Activated CD4-positive, alpha-beta T cell treated with anti-CD3 and anti-CD28 coated beads for 48 hours (primary cell): ENCODE measurements at regions not wholly inside any gene's neighbourhood (a gene's known extent, or its start where the extent isn't known, plus 50 kb on each side); places are given as distances from the start of the nearest gene placed in this dataset.
"Not testable (repeated sequence)": the region's sequence is repeated elsewhere in the genome, so short reads cannot be mapped to it uniquely, and the experiment has no call there.

Source experiments
- DNase-seq: peaks from one replicate; pipeline ENCODE4 v3.0.0-alpha.2; 2020

DNA sequence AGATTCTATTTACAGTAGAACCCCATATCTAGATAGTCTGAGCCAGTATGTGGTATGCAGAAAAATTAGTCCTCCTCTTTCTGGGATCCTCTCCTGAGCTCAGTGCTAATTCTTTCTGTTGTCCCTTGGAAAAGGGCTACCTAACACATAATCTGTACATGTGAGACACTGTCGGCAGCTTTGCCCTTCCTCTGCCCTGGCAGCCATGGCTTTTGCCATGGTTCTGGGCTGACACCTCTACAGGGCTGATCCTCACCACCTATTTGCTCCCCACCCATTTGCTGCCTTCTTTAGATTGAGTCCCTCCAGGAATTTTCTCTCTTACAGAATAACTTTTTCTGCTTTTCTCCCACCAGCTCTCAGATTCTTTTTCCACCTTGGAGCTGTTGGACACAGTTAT is 64.7 kb upstream of the MAP9 start:
- no peak for DNase-seq

DNA sequence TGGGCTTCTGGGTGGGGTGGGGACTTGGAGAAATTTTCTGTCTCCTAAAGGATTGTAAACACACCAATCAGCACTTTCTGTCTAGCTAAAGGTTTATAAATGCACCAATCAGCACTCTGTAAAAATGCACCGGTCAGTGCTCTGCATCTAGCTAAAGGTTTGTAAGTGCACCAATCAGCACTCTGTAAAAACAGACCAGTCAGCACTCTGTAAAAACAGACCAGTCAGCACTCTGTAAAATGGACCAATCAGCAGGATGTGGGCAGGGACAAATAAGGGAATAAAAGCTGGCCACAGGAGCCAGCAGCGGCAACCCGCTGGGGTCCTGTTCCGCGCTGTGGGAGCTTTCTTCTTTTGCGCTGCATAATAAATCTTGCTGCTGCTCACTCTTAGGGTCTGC is 63.0 kb upstream of the MAP9 start:
- not testable (repeated sequence) for DNase-seq

DNA sequence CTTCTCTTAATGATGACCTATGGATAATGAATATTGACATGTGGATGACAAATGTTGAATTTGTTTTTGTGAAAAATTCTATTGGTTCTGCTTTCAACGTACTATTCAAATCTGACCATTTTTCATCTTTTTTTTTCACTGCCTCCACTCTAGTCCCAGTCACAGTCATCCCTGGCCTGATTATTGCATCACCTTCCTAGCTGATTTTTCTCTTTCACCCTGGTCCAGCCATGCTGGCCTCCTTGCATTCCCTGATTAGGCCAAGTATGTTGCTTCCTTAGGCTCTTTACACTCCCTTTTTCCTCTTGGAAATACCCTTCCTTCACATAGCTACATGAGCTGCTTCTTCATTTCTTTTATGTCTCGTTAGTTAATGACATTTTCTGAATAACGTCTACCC is 58.1 kb upstream of the MAP9 start:
- no peak for DNase-seq

DNA sequence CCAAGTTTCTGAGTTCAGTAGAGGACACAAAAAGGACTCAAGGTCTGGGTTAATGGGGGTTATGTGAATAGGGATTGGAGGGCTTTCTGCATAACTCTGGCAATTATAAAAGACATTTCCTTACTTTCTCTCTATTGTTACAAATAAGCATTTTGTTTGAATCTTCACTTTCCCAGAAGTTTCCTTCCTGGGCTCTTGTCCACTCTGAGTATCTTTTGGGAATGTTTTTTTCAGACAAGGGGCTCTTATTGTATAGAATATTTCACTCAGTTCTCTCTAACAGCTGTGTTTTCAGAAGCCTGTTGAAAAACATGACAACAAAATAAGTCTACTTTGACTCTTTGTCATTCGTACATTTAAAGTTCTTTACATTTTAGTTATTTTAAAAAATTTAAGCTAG is 57.6 kb upstream of the MAP9 start:
- DNase-seq, result no peak

DNA sequence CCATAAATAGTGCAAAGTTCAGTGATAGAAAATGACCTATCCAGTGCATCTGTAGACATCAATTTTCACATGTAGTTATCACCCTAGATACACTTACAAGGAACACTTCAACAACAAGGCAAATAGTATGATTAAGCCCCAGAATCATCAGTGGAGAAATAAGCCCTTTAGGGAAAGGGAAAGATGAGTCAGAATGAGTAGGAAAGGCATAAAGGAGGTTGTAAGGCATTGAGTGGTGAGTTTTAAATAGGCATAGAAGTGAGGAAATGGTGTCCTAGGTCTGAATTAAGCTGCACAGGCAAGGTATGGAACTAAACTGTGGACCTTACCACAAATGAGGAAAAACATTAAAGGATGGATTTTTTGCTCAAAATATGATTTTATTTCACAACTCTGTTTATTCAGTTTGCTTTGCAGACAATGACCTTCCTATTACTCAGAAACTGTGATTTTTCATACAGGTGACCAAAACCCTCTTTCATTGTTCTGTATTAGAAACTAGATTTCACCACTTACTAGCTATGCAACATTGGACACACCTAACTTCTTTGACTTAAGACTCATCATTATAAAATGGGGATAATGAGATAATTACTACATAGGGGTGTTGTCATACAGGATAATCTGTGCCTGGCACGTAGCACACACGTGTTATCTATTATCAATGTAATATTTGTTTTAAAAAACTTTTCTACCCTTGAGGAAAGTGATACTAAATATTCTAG is 57.0 kb upstream of the MAP9 start:
- DNase-seq, result no peak

DNA sequence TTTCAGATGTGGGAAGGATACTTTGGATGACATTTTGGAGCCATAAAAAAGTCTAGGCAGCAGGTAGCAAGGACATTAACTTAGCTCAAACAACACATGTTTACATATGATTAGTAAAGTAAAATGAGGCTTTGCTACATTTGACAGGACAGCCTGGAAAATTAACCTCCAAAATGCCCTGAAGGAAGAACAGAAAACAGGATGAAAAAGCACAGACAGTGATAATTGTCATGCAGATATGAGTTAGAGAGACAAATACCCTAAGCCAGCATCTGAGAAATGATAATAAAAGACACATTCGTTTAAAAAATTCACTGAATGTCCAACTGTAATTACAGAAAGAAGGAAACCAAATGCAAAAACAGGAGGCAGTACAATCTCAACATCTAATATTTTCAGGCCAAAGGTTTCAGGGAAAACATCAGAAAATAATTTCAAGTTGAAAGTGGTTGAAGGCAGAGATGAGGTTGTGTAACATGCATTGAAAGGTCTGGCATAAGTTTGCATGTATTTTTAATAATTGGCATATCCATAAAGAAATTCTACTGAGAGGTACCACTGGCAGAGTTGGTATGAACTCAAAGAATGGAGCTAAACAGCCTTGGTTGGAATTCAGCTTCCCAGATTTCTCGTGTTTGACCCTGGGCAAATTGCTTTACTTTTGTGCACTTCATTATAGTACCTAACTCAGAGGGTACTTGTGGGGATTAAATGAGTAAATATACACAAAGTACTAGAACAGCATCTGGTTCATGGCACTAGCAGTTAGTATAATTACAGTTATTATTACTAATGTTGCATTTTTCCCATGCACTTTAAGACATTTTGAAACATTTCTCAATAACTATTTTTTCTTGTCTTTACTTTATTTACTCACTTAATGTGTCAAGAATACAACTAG is 54.4 kb upstream of the MAP9 start:
- no peak for DNase-seq

DNA sequence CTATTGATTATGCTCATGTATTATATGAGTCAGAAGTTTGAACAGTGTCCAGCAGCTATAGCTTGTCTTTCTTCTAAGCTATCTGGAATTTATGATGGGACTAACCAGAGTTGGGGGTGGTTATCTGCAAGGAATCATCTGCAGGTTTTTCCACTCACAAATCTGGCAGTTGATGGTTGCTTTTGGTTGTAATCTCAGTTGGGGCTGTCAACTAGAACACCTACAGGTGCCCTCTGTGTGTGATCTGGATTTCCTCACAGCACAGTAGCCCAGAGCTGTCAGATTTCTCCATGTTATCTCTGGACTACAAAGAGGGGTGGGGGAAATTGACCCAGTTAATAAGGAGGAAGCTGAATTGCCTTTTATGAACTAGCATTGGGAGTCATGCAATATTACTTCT is 51.4 kb upstream of the MAP9 start:
- no peak for DNase-seq

DNA sequence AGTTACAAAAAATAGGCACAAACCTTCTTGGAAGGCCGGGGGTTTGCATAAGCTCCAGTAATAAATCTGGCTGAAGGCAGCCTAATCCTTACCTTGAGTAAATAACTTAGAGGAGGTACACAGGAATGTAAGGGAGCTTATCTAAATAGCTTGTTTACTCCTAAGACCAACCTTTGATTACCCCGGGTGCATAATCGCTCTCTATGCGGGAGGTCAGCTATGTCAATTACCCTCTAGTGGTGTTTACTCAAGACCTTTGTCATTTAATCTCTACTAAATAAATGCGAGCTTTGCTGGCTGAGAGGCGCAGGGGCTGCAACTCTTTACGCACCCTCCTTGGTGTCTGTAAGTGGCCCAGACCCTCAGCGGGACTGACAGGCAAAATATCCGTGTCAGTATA is 50.2 kb upstream of the MAP9 start:
- no peak for DNase-seq
